GM11168 (cell line): ENCODE measurements at regions not wholly inside any gene's neighbourhood (a gene's known extent, or its start where the extent isn't known, plus 50 kb on each side); places are given as distances from the start of the nearest gene placed in this dataset.
"Not testable (repeated sequence)": the region's sequence is repeated elsewhere in the genome, so short reads cannot be mapped to it uniquely, and the experiment has no call there.

Experiments
- in situ Hi-C: fragments of 300-500 bp; cut with MboI; formaldehyde crosslinking; loops from one replicate; pipeline ENCODE4 v1.12.0; 2022; ENCODE audit warnings: low sequenced_read_pairs; ENCODE audit not compliant: unreplicated experiment

- in situ Hi-C loops: loop anchor here (25.0 kb wide), 1 partner anchor 923 kb away; no protein-coding TSS in a partner anchor
Observed at GRCh38 chr2:225889452-225889851, 489.9 kb downstream of the NYAP2 start.

DNA sequence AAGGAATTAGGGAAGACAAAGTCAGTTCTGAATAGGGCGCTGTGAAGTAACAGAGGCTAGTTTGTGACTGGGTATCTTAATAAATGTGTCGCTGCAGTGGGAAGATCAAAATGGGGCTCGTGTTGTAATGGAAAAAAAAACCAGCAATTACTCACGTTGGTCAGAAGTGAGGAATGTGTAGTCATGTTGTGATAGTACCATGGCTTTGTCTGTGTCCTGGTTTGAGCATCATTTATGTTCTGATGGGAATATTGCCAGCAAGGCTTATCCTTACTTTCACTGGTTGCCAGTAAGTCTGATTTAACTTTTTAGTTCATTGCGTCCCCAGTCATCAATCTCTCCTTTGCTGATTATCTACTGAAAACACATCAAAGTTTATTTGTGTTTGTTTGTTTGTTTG, 467.6 kb downstream of the NYAP2 start:
- in situ Hi-C loops: no loop called here

DNA sequence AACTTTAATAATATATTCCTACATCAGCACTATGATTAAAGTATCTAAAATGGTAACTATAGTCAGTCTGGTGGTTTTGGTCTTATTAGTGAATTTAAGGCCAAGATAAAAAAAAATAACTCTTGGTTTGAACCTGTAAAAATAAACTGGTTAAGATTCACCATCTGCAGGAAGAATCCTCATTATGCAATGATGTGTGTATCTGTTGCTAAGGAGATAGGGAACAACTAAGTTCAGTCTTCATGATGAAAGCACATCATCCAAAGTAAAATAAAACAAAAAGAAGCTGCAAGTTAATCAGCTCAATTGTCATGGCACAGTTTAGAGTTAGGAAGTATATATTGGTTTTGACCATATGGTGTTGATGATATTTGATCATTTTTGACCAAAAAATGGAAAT, 466.0 kb downstream of the NYAP2 start:
- in situ Hi-C loops: no loop called here

DNA sequence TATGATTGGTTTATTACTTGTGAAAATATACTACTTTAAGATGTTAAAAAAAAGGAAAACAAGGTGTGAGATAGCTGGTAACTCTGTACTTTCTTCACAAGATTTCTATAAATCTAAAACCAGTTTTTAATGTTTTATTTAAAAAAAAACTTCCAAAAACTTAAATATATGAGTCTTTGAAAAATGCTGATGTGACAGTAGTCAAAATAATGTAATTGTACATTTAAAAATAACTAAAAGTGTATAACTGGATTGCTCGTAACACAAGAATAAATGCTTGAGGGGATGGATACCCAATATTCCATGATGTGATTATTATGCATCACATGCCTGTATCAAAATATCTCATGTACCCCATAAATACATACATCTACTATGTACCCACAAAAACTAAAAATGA, 464.9 kb downstream of the NYAP2 start:
- in situ Hi-C loops: no loop called here

DNA sequence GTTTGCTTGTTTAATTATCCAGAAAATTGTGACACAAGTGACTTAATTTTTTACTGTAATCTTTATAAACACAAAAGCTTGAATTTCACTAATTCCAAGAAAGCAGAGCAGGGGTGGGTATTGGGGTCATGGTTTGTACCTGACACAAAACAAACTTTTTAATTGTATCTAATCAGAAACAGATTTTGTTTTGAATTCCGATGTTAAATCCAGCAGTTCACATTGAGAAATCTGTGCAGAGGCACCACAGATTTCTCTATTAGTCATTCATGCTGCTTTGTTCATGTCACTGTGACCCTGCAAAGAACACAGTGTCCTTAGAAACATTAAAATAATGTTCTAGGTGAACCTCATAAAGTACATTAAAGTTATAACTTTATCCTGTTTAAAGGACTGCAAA, 443.4 kb downstream of the NYAP2 start:
- in situ Hi-C loops: no loop called here

- in situ Hi-C loops: no loop called here
Observed at GRCh38 chr2:225841314-225841713, 441.8 kb downstream of the NYAP2 start.

- in situ Hi-C loops: no loop called here
Observed at GRCh38 chr2:225837328-225837727, 437.8 kb downstream of the NYAP2 start.

- in situ Hi-C loops: no loop called here
Observed at GRCh38 chr2:225824748-225825449, 425.4 kb downstream of the NYAP2 start.

DNA sequence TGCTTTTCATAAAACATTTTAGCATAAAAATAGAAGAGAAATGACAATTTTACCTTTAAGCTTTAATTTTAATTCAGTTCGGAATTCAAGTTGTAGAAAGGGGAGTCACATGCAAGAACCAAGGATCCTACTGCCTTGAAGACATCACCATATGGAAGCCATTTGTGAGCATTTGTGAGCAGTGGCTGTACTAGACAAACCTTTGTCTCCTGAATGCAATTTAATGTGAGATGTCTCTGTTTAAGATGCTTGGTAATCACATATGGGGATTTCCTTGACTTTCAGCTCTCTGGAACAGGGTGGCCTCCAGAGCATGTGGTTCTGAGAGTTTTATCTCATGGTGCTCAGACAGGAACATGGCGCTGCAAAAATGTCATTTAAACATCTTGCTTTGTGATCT, 421.8 kb downstream of the NYAP2 start:
- in situ Hi-C loops: no loop called here

- in situ Hi-C loops: no loop called here
Observed at GRCh38 chr2:225820826-225821225, 421.3 kb downstream of the NYAP2 start.

DNA sequence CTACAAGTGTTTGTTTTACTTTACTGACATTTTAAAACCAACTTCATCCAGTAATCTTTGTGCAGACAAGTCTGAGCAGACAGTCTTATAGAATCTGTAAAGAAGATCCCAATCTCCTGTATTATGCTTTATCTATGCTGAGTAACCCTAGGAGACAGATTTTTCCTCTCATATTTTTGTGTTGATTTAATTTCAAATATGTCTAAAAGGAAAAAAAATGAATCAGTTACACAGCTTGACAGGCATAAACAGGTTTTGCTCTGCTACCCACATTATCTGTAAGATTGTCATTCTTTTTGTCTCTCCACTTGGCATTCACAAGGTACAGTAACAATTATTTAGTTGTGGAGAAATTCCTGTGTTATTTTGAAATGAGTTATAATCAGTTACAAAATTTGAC, 415.0 kb downstream of the NYAP2 start:
- in situ Hi-C loops: no loop called here

- in situ Hi-C loops: no loop called here
Observed at GRCh38 chr2:225806105-225806504, 406.6 kb downstream of the NYAP2 start.

DNA sequence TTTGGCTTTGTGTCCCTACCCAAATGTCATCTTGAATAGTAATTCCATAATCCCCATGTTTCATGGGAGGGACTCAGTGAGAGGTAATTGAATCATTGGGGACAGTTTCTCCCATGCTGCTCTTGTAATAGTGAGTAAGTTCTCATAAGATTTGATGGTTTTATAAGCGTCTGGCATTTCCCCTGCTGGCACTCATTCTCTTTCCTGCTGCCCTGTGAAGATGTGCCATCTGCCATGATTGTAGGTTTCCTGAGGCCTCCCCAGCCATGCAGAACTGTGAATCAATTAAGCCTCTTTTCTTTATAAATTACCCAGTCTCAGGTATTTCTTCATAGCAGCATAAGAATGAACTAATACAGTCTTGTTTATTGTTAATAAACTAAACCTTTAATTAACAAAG, 402.6 kb downstream of the NYAP2 start:
- in situ Hi-C loops: not testable (repeated sequence)

- in situ Hi-C loops: no loop called here
Observed at GRCh38 chr2:225797394-225797793, 397.9 kb downstream of the NYAP2 start.

GRCh38 chr2:225794652-225795400, 395.3 kb downstream of the NYAP2 start:
- in situ Hi-C loops: no loop called here

DNA sequence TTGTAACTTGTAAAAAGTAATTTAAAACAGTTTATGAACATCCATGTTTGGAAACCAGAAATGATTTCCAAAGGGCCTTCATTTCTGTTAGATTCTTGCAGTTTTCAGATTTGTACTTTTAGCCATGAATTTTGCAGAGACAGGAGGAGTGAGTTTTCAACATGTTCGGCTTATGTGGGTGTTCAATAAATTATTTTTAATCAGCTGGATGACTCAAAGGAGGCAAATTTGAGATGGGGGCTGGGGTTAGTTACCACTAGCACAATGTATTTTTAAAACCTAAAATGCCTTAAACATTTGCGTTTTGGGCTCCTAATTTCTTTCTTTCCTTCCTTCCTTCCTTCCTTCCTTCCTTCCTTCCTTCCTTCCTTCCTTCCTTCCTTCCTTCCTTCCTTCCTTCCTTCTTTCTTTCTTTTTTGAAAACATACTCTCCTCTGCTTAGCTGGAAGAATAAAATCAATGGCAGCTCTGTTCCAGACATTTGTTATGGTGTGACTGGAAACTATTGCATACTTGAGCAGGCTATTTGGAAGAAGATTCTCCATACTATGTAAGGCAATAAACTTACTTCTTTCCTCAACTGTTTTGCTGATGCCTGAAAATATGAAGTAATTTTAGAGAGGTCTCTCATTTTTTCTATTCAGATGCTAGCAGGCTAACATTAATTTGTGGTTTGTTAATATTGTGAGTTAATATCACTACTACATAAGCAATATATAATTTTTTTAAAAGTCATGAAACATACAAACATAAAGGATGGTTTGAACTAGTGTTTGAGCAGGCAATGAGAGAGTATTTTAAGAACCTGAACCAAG, 394.4 kb downstream of the NYAP2 start:
- in situ Hi-C loops: no loop called here

- in situ Hi-C loops: no loop called here
Observed at GRCh38 chr2:225788571-225789094, 389.1 kb downstream of the NYAP2 start.

DNA sequence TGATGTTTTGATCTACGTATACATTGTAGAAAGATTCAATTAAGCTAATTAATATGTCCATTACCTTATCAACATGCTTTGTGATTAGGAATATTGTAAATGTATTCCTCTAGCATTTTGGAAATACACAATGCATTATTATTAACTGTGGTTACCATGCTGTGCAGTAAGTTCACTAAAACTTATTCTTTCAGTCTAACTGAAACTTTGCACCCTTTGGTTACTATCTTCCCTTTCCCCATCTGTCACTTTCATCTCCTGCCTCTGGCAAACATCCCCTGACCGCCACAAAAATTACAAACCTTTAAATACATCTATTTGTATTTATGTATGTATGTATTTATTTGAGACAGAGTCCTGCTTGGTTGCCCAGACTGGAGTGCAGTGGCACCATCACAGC, 388.0 kb downstream of the NYAP2 start:
- in situ Hi-C loops: no loop called here

DNA sequence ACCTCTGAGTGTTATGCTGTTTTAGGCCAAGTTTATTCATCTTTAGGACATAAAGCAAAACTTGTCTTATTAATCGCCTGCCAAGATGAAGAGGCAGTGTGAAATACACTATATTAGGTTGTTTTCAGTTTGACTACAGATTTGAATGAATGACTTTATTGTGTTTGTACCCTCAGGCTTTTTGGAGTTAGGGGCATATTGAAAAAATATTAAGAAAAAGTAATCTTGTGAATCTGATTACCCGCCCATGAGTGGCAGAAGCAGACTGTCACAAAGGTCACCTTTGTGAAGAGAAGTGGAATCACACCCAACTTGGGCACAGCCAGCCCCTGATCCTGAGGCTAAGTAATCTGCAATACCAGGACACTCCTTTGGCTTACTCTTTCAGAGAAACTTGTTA, 382.5 kb downstream of the NYAP2 start:
- in situ Hi-C loops: no loop called here

GRCh38 chr2:225781145-225781544, 381.6 kb downstream of the NYAP2 start:
- in situ Hi-C loops: no loop called here

- in situ Hi-C loops: no loop called here
Observed at GRCh38 chr2:225779829-225780228, 380.3 kb downstream of the NYAP2 start.
